Activated CD4-positive, alpha-beta T cell treated with anti-CD3 and anti-CD28 coated beads, Interleukin-2, amount 10 ng/mL, durations not matched to agents 24 days and 14 days (primary cell): ENCODE measurements at regions not wholly inside any gene's neighbourhood (a gene's known extent, or its start where the extent isn't known, plus 50 kb on each side); places are given as distances from the start of the nearest gene placed in this dataset.

ENCODE experiments used
- DNase-seq: peaks from one replicate; pipeline ENCODE4 v3.0.0; 2022
- H3K27ac Mint-ChIP-seq: one replicate; pipeline ENCODE4 v1.8.0; 2022; ENCODE audit warnings: mild to moderate bottlenecking, mixed read lengths
- H3K27me3 Mint-ChIP-seq: one replicate; pipeline ENCODE4 v1.8.0; 2022; ENCODE audit warnings: mixed read lengths
- H3K36me3 Mint-ChIP-seq: one replicate; pipeline ENCODE4 v1.8.0; 2022; ENCODE audit warnings: low read depth, mild to moderate bottlenecking, mixed read lengths
- H3K4me1 Mint-ChIP-seq: one replicate; pipeline ENCODE4 v1.8.0; 2021; ENCODE audit warnings: mixed read lengths
- H3K4me3 Mint-ChIP-seq: one replicate; pipeline ENCODE4 v1.8.0; 2022; ENCODE audit warnings: mild to moderate bottlenecking, moderate library complexity, mixed read lengths
- H3K9me3 Mint-ChIP-seq: one replicate; pipeline ENCODE4 v1.8.0; 2021; ENCODE audit warnings: mixed read lengths
- intact Hi-C: fragments of 100-400 bp; cut with micrococcal nuclease; formaldehyde crosslinking; loops from one replicate; pipeline ENCODE4 v1.15.1; 2023

DNA sequence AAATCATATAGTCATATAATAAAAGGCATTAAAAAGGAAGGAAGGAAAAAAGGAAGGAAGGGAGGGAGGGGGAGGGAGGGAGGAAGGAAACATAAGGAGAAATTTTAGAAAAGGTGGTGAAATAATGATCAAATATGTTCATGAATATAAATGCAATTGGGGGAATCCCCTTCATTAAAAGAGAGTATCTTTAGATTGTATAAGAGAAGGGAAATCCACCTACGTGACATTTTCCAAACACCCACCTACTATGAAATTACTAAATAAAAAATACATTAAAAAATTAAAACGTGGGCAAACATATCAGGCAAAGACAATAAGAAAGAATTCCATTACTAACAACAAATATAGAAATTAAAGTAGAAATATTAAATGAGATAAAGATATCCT lies 203.4 kb upstream of the PARD3B start:
- no peak for DNase-seq
- Mint-ChIP-seq H3K4me3 (no peak overlapping the region), H3K4me1 (no peaks in the 10 kb centered on the region), H3K27ac (no peak overlapping the region), H3K27me3 (peaks cover 45% of the 10 kb centered on the region), H3K36me3 (no peaks in the 10 kb centered on the region), H3K9me3 (no peaks in the 10 kb centered on the region)
- intact Hi-C loops: no loop called here

DNA sequence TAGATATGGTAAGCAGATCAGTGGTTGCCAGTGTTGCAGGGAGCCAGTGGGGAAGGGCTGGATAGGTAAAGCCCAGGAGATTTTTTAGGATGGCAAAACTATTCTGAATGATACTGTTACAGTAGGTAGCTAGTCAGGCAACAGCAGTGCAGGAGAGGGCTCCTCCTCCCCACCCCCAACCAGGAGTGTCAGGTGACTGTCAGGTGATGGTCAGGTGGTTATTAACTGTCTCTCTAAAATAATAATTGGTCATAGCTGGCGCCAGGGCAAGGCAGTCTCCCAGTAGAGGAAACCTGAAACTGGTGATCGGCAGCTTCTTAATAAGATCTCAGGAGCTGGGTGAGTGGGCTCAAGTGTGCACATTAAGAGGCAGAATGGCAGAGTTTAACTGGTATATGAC lies 201.6 kb upstream of the PARD3B start:
- intact Hi-C loops: no loop called here
- H3K4me3 Mint-ChIP-seq: no peak overlapping the region
- no peaks in the 10 kb centered on the region for H3K9me3 Mint-ChIP-seq
- H3K4me1 Mint-ChIP-seq: no peaks in the 10 kb centered on the region
- no peaks in the 10 kb centered on the region for H3K36me3 Mint-ChIP-seq
- no peak for DNase-seq
- no peak overlapping the region for H3K27ac Mint-ChIP-seq
- H3K27me3 Mint-ChIP-seq: peaks cover 48% of the 10 kb centered on the region

- intact Hi-C loops: no loop called here
Observed at GRCh38 chr2:204344119-204344518, 201.2 kb upstream of the PARD3B start.

GRCh38 chr2:204346906-204347305 lies 198.4 kb upstream of the PARD3B start:
- H3K27ac Mint-ChIP-seq: no peak overlapping the region
- H3K27me3 Mint-ChIP-seq: peaks cover 50% of the 10 kb centered on the region
- no peak for DNase-seq
- H3K9me3 Mint-ChIP-seq: no peaks in the 10 kb centered on the region
- intact Hi-C loops: no loop called here
- H3K36me3 Mint-ChIP-seq: no peaks in the 10 kb centered on the region
- no peak overlapping the region for H3K4me3 Mint-ChIP-seq
- H3K4me1 Mint-ChIP-seq: no peaks in the 10 kb centered on the region

More at GRCh38 chr2:204344119-204344518, 201.2 kb upstream of the PARD3B start:
- Mint-ChIP-seq H3K27ac (no peak overlapping the region), H3K36me3 (no peaks in the 10 kb centered on the region), H3K27me3 (peaks cover 47% of the 10 kb centered on the region), H3K4me3 (no peak overlapping the region), H3K4me1 (no peaks in the 10 kb centered on the region), H3K9me3 (no peaks in the 10 kb centered on the region)
- no peak for DNase-seq

DNA sequence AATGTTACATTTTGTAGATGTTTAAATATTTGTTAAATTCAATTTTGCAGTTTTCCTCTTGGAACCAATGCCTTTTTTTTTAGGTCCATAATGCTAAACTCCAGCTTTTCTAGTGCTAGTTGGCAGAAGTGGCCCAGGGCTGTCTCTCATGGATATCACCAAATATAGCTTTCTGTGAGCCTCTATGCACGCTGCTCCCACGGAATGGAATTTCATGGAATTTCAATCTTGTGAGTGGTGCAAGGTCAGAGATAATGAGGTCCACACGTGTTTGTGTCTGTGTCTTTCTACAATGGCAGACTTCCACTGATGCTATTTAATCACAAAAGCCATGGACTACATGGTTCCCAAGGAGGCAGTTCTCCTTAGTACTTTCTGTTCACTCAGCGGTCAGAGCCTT lies 191.5 kb upstream of the PARD3B start:
- Mint-ChIP-seq H3K9me3 (no peaks in the 10 kb centered on the region), H3K36me3 (no peaks in the 10 kb centered on the region), H3K27ac (no peak overlapping the region), H3K4me3 (no peak overlapping the region), H3K4me1 (no peaks in the 10 kb centered on the region), H3K27me3 (peaks cover 27% of the 10 kb centered on the region)
- DNase-seq: no peak
- intact Hi-C loops: no loop called here

- Mint-ChIP-seq H3K4me1 (no peaks in the 10 kb centered on the region), H3K36me3 (no peaks in the 10 kb centered on the region), H3K27me3 (peaks cover 27% of the 10 kb centered on the region), H3K27ac (no peak overlapping the region), H3K9me3 (no peaks in the 10 kb centered on the region), H3K4me3 (no peak overlapping the region)
- DNase-seq: no peak
- intact Hi-C loops: no loop called here
Observed at GRCh38 chr2:204354442-204354856, 190.8 kb upstream of the PARD3B start.

DNA sequence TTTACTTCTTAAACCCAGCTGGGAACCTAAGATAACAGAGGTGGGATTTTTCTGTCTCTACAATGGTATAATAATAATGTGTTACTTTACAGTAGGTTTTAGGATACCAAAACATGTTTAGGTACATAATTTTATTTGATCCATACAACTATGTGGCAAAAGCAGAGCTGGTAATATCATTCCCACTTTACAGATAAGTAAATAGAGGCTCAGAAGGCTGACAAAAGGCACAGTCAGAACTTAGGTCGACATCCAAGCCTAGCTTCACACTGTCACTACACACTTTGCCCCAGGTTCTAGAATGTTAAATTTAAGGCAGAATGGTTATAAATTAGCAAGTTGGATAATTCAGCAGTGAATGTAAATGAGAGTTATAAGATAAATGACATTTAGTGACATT lies 189.6 kb upstream of the PARD3B start:
- intact Hi-C loops: no loop called here
- H3K36me3 Mint-ChIP-seq: no peaks in the 10 kb centered on the region
- DNase-seq: no peak
- no peaks in the 10 kb centered on the region for H3K4me1 Mint-ChIP-seq
- peaks cover 22% of the 10 kb centered on the region for H3K27me3 Mint-ChIP-seq
- no peak overlapping the region for H3K4me3 Mint-ChIP-seq
- H3K27ac Mint-ChIP-seq: no peak overlapping the region
- H3K9me3 Mint-ChIP-seq: no peaks in the 10 kb centered on the region

- no peak for DNase-seq
- Mint-ChIP-seq H3K36me3 (no peaks in the 10 kb centered on the region), H3K27ac (no peak overlapping the region), H3K9me3 (no peaks in the 10 kb centered on the region), H3K4me3 (no peak overlapping the region), H3K27me3 (peaks cover 20% of the 10 kb centered on the region), H3K4me1 (no peaks in the 10 kb centered on the region)
- intact Hi-C loops: no loop called here
Observed at GRCh38 chr2:204356151-204356641, 189.1 kb upstream of the PARD3B start.

DNA sequence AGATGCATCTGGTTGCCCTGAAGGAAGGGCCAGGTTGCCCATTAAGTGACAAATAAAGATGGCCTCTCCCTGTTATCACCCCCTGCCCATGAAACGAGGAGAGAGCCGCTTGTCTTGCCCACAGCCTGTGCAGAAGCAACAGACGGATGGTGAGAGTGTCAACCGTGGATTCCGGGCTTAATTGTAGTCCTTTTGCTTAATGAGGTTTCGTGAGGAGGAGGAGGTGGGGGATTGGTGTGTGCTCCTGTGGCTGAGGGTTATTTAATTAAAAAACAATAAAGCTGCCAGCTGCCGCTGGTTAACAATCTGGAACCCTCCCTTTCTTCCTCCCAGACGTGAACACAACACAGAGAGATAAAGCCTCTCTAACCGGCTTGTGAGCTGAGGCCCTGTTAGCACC lies 188.0 kb upstream of the PARD3B start:
- no peaks in the 10 kb centered on the region for H3K9me3 Mint-ChIP-seq
- no peaks in the 10 kb centered on the region for H3K4me1 Mint-ChIP-seq
- no peak for DNase-seq
- intact Hi-C loops: no loop called here
- no peak overlapping the region for H3K4me3 Mint-ChIP-seq
- peaks cover 23% of the 10 kb centered on the region for H3K27me3 Mint-ChIP-seq
- H3K27ac Mint-ChIP-seq: no peak overlapping the region
- no peaks in the 10 kb centered on the region for H3K36me3 Mint-ChIP-seq

- Mint-ChIP-seq H3K9me3 (no peaks in the 10 kb centered on the region), H3K27me3 (peaks cover 18% of the 10 kb centered on the region), H3K4me3 (no peak overlapping the region), H3K36me3 (no peaks in the 10 kb centered on the region), H3K27ac (no peak overlapping the region), H3K4me1 (no peaks in the 10 kb centered on the region)
- DNase-seq: no peak
- intact Hi-C loops: no loop called here
Observed at GRCh38 chr2:204359076-204359475, 186.2 kb upstream of the PARD3B start.

- Mint-ChIP-seq H3K27me3 (peaks cover 14% of the 10 kb centered on the region), H3K9me3 (no peaks in the 10 kb centered on the region), H3K36me3 (no peaks in the 10 kb centered on the region), H3K27ac (no peak overlapping the region), H3K4me1 (no peaks in the 10 kb centered on the region), H3K4me3 (no peak overlapping the region)
- DNase-seq: no peak
- intact Hi-C loops: no loop called here
Observed at GRCh38 chr2:204360218-204361007, 184.9 kb upstream of the PARD3B start.

DNA sequence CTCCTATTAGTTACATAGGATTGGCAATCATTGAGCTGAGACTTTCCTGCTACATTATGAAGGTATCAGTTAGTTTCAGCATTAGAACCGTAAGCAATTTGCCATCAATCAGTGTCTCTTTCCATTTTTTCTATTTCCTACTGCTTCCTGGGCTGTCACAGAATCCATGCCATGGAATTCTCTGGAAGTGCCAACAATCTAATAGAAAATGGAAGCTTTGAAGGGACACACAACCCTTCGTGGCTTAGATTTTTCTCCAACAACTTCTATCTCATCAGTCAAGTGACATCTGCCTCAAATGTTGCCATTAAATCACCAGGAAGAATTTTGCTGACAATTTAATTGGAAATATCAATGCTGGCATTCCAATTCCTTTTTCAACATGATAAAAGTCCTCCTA lies 183.5 kb upstream of the PARD3B start:
- no peak for DNase-seq
- no peaks in the 10 kb centered on the region for H3K9me3 Mint-ChIP-seq
- H3K36me3 Mint-ChIP-seq: no peaks in the 10 kb centered on the region
- no peak overlapping the region for H3K27ac Mint-ChIP-seq
- H3K27me3 Mint-ChIP-seq: peaks cover 7% of the 10 kb centered on the region
- no peaks in the 10 kb centered on the region for H3K4me1 Mint-ChIP-seq
- H3K4me3 Mint-ChIP-seq: no peak overlapping the region
- intact Hi-C loops: no loop called here

- Mint-ChIP-seq H3K36me3 (no peaks in the 10 kb centered on the region), H3K27me3 (peaks cover 6% of the 10 kb centered on the region), H3K4me3 (no peak overlapping the region), H3K4me1 (no peaks in the 10 kb centered on the region), H3K27ac (no peak overlapping the region), H3K9me3 (no peaks in the 10 kb centered on the region)
- intact Hi-C loops: no loop called here
- DNase-seq: no peak
Observed at GRCh38 chr2:204362581-204362980, 182.7 kb upstream of the PARD3B start.

GRCh38 chr2:204363513-204363912 lies 181.8 kb upstream of the PARD3B start:
- H3K36me3 Mint-ChIP-seq: no peaks in the 10 kb centered on the region
- no peaks in the 10 kb centered on the region for H3K4me1 Mint-ChIP-seq
- H3K27ac Mint-ChIP-seq: no peak overlapping the region
- H3K27me3 Mint-ChIP-seq: peaks cover 11% of the 10 kb centered on the region
- H3K4me3 Mint-ChIP-seq: no peak overlapping the region
- no peaks in the 10 kb centered on the region for H3K9me3 Mint-ChIP-seq
- DNase-seq: no peak
- intact Hi-C loops: no loop called here
